HG03060 (cell line): ENCODE measurements at regions not wholly inside any gene's neighbourhood (a gene's known extent, or its start where the extent isn't known, plus 50 kb on each side); places are given as distances from the start of the nearest gene placed in this dataset.

Experiments used
- ATAC-seq: cut with Tn5 transposase; IDR thresholded peaks from one replicate; pipeline ENCODE4 v1.9.1; 2021; ENCODE audit warnings: low read depth, moderate number of reproducible peaks; ENCODE audit not compliant: unreplicated experiment

DNA sequence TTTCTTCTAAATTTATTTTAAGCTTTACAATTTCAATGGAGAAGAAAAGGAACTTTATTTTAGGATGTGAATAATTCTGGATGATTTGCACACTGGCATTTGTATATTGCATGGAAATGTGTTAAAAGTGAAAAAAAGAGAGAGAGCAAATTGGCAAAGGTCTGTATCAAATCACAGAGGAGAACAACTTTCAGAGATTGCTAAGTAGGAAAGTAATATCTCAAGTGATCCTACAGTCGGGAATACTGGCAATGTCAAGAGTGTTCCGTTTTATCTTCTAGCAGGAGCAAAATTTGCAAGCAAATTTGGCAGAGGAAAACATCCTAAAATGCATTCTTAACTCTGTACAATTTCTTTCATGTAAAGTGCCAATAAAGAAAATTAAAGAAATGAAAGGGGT, 97.1 kb upstream of the TMC3 start:
- no peak for ATAC-seq

DNA sequence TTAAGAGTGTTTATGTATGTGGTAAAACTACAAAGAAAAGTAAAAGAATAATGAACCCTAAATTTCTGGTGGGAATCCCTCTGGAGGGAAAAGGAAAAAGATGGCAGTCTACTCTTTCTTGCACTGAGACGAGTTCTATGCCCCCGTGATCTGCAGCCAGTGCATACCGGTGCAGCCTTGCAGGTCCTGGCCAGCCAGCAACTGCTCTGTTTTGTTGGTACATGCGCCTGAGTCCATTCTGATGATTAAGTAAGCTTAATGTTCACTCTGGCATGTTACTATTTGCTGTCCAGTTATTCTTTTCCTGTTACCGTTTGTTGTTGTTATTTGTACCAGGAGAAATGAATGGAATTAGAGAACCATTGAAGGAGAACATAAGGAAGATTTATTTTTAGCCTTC, 95.1 kb upstream of the TMC3 start:
- no peak for ATAC-seq

DNA sequence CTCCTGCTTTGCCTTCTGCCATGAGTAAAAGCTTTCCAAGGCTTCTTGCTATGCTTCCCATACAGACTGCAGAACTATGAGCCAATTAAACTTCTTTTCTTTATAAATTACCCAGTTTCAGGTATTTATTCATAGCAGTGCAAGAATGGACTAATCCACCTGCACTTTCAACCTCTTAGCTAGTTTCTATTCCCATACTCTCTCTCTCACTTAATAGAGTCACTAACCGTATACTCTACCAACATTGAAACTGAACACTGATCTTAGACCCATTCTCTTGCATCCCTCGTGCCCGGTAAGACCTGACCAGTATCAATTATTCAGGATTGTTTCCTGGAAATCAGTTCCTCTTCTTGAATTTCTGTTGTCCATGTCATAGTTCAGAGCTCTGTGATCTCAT, 92.7 kb upstream of the TMC3 start:
- ATAC-seq: no peak

DNA sequence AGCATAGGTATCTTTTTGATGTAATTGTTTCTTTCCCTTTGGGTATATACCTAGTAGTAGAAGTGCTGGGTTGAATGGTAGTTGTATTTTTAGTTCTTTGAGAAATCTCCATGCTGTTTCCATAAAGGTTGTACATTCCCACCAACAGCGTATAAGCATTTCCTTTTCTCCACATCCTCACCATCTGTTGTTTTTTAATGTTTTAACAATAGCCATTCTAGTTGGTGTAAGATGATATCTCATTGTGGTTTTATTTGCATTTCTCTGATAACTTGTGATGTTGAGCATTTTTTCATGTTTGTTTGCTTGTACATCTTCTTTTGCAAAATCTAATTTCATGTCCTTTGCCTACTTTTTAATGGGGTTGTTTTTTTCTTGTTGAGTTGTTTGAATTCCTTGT, 80.0 kb upstream of the TMC3 start:
- ATAC-seq: no peak

DNA sequence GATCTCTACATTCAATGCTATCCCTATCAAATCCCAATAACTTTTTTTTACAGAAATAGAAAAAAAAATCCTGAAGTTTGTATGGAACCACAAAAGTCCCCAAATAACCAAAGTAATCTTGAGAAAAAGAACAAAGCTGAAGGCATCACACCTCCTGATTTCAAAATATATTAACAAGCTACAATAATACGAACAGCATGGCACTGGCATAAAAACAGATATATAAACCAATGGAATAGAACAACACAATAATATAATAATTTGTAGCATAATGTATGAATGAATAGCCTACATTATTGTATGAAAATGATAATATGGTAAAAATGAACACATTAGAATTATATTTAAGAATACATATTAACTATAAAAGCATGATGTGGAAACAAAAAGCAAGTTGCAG, 76.7 kb upstream of the TMC3 start:
- ATAC-seq: no peak

DNA sequence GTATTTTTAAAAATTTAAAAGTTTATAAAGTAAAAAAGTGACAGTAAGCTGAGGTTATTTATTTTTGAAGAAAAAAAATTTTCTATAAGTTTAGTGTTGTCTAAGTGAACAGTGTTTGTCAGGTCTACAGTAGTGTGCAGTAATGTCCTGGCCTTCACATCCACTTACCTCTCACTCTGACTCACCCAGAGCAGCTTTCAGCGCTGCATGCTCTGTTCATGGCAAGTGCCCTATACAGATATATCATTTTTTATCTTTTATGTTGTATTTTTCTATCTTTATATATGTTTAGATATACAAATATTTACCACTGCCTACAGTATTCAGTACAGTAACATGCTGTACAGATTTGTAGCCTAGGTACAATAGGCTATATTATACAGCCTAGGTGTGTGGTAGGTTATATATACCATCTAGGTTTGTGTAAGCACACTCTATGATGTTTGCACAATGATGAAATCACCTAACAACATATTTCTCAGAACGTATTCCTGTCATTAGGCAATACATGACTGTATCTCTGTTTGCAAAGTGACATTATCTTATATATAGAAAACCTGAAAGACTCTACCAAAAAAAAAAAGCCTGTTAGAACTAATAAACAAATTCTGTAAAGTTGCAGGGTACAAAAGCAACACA, 75.9 kb upstream of the TMC3 start:
- no peak for ATAC-seq

DNA sequence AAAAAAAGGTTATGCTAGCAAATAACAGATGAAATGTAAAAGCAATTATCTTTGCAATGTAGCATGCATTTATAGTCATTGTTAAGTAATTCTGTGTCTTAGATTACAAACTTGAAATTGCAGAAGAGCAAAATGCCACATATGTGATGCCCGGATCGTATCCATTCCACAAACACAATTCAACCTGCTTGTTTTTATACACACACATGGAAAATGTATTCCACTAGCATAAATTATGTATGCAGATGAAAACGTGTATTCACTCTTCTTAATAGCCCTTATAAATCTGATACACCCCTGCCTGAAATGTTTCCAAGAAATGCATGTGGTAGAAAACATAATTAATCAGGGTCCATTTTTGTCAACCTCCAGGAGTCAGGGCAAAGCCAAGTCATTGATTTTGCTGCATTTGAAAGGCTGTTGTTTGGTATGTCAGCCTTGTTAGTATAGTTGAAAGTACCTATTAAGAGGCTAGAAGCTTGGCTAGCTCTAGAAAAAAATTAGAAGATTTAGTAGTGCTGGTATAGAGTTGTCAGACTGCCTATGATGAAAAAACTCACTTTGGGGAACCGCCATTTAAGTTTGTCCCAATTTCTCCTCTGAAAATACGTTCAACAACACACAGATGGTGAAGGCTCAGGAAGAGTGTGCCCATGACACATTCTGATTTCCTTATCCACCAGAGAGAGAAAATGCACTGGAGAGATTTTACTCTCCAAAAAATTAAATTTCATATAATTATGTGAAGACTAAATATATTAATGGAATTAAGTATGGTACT, 69.2 kb upstream of the TMC3 start:
- no peak for ATAC-seq

DNA sequence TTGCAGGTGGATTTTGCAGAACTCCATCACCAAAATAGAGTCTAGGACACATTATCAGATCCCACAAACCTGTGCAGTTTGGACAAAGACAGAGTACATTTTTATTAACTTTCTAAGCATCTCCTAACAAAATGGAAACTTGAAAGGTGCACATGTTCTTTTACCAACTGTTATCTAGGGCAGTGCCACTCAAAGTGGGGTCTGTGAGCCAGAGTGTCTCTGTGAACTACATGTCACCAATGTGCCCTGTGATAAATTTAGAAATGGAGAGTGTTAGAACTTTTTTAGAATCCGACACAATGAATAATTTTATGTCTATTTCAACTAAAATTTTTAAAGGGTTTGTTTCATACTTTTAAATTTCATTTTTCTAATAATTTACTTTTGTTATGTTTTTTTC, 68.4 kb upstream of the TMC3 start:
- ATAC-seq: no peak

DNA sequence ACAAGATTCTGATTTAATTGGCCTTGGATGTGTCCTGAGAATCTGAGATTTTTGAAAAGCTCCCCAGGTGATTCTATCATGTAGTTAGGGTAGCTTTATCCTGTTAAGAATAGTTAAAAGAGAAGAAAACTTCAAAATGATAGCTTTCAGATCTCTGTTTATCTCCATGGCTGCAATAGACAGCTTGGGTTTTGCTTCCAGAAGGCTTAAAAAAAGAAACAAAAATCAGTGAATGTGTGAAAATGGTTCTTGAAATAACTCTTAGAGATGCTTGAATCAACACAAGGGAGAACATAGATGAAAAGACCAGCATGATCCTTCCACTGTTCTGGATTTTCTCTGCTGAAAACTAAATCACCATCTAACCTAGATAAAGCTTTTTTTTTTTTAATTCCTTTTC, 60.8 kb upstream of the TMC3 start:
- ATAC-seq: no peak

DNA sequence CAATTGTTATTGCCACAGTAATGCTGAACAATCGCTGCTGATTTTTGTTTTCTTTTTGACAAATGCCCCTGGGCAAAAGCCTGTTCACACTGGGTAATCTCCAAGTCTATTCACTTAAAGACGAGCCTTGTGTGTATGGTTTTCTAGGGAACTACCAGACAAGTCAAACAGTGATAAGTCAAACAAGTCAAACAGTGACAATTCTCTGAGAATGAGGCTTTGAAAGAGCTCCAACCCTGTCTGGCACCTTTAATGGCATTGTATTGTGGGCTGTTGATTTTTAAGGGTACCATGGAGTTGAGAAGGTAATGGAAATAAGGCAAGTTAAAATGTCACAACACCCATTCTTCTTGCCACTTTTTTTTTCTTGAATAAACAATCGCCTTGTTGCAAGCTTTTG, 59.4 kb upstream of the TMC3 start:
- ATAC-seq: no peak

DNA sequence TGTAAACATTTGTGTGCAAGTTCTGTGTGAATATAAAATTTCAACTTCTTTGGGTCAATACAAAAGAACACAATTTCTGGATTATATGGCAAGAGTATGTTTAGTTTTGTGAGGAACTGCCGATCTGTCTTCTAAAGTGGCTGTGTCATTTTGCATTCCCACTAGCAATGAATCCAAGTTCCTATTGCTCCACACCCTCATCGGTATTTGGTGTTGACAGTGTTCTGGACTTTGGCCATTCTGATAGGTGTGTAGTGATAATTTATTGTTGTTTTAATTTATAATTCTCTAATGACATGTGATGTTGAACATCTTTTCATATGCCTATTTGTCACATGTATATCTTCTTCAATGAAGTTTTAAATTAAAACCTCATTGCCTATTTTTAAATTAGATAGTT, 58.2 kb upstream of the TMC3 start:
- ATAC-seq: no peak

DNA sequence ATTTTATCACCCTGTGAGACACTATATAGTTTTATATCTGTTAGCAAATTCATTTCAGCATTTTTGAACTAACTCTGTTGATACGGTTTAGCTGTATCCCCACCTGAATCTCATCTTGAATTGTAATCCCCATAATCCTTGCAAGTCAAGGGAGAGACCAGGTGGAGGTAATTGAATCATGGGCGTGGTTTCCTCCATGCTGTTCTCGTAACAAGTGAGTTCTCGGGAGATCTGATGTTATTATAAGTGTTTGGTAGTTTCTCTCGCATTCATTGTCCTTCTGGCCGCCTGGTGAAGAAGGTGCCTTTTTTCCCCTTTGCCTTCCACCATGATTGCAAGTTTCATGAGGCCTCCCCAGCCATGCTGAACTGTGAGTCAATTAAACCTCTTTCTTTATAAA, 53.2 kb upstream of the TMC3 start:
- no peak for ATAC-seq

DNA sequence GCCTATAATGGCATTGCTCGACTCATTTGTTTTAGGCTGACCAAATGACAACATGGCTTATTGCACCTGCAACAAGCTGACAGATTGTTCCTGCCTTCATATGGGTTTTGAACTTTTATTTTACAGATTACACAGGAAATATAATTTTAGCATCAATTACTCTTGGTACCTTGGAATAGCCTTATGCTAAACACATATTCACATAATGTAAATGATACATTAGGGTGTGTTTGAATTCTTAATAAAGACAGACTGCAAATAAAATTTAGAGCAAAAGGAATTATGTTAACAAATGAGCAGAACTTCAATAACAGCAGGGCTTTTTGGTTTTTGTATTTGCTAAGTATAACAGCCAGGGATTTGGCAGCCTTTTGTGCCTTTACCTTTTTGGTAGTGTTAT, 51.9 kb upstream of the TMC3 start:
- no peak for ATAC-seq
